Omental fat pad (tissue), 3 donors: ENCODE measurements at regions not wholly inside any gene's neighbourhood (a gene's known extent, or its start where the extent isn't known, plus 50 kb on each side); places are given as distances from the start of the nearest gene placed in this dataset.
A peak's percentile ranks its signal among the peaks of the same experiment; 100 is the strongest.

Source experiments
- ATAC-seq: fragments of 150-250 bp; one replicate; pipeline ENCODE4 v1.9.1; 2016; ENCODE audit warnings: mild to moderate bottlenecking, moderate library complexity; ENCODE audit not compliant: low FRiP score
- DNase-seq: peaks from one replicate; pipeline ENCODE4 v3.0.0-alpha.2; 2019; ENCODE audit warnings: low spot score
- CTCF ChIP-seq, 3 donors: fragments of 450-650 bp; IDR thresholded peaks; one replicate each; pipeline ENCODE4 v1.5.1; 2016 to 2017; ENCODE audit warnings: antibody characterized with exemption in 3 of 3, mild to moderate bottlenecking in 3 of 3, moderate library complexity in 2 of 3

GRCh38 chr2:203596183-203596582 lies 61.1 kb upstream of the RAPH1 start:
- TF ChIP-seq CTCF (IDR thresholded peaks at IDR 0.05): no peak
- ATAC-seq (no peak), DNase-seq (no peak)

GRCh38 chr2:203599509-203599908 lies 64.4 kb upstream of the RAPH1 start:
- DNase-seq (no peak), ATAC-seq (no peak)
- TF ChIP-seq CTCF (IDR thresholded peaks at IDR 0.05): no peak

GRCh38 chr2:203600286-203600685 lies 65.2 kb upstream of the RAPH1 start:
- TF ChIP-seq CTCF (IDR thresholded peaks at IDR 0.05): no peak
- DNase-seq (no peak), ATAC-seq (no peak)

GRCh38 chr2:203603456-203604389 lies 68.6 kb upstream of the RAPH1 start:
- TF ChIP-seq CTCF (IDR thresholded peaks at IDR 0.05): no peak
- no peak for ATAC-seq
- DNase-seq: no peak

GRCh38 chr2:203605302-203605701 lies 70.2 kb upstream of the RAPH1 start:
- no peak for TF ChIP-seq CTCF (IDR thresholded peaks at IDR 0.05)
- DNase-seq (no peak), ATAC-seq (peak; percentile 73)

- no peak for TF ChIP-seq CTCF (IDR thresholded peaks at IDR 0.05)
- DNase-seq (no peak), ATAC-seq (no peak)
Observed at GRCh38 chr2:203606051-203606450, 71.0 kb upstream of the RAPH1 start.

- TF ChIP-seq CTCF (IDR thresholded peaks at IDR 0.05): no peak
- ATAC-seq (no peak), DNase-seq (no peak)
Observed at GRCh38 chr2:203610558-203610957, 75.5 kb upstream of the RAPH1 start.
